Gastrocnemius medialis (tissue), 4 donors: ENCODE measurements at regions not wholly inside any gene's neighbourhood (a gene's known extent, or its start where the extent isn't known, plus 50 kb on each side); places are given as distances from the start of the nearest gene placed in this dataset.

Experiments used
- ATAC-seq, 2 donors: fragments of 150-250 bp; one replicate each; pipeline ENCODE4 v1.9.1; 2016
- DNase-seq, 2 donors: peaks; one replicate each; pipeline ENCODE4 v3.0.0-alpha.2; 2019
- H3K27ac ChIP-seq, 4 donors: fragments of 200-600 bp; sonication (generic); 1 replicate in 1 of 4; 2 replicates in 3 of 4; pipeline ENCODE4 v1.5.1; 2016 to 2018; ENCODE audit warnings: mild to moderate bottlenecking in 2 of 4, moderate library complexity in 1 of 4
- H3K27me3 ChIP-seq, 3 donors: fragments of 200-600 bp; sonication (generic) in 2 of 3; 1 replicate in 1 of 3; 2 replicates in 2 of 3; pipeline versions ENCODE4 v1.5.1 to v1.6.0; 2016 to 2019; ENCODE audit warnings: mild to moderate bottlenecking in 1 of 3, moderate library complexity in 1 of 3
- H3K36me3 ChIP-seq, 2 donors: fragments of 200-600 bp; sonication (generic) in 1 of 2; one replicate each; pipeline ENCODE4 v1.5.1; 2017 to 2018
- H3K4me1 ChIP-seq, 2 donors: fragments of 200-600 bp; sonication (generic) in 1 of 2; one replicate each; pipeline ENCODE4 v1.5.1; 2016 to 2017; ENCODE audit warnings: mild to moderate bottlenecking in 2 of 2
- H3K4me3 ChIP-seq, 4 donors: fragments of 200-600 bp; sonication (generic) in 3 of 4; 1 replicate in 1 of 4; 2 replicates in 3 of 4; pipeline ENCODE4 v1.5.1; 2016 to 2019; ENCODE audit warnings: mild to moderate bottlenecking in 2 of 4
- H3K9me3 ChIP-seq, 3 donors: fragments of 200-600 bp; sonication (generic) in 2 of 3; 1 replicate in 1 of 3; 2 replicates in 2 of 3; pipeline ENCODE4 v1.5.1; 2016 to 2019
- CTCF ChIP-seq, 5 experiments: fragments of 450-650 bp in 3 of 5; fragments of 200-600 bp in 2 of 5; sonication (generic) in 2 of 5; IDR thresholded peaks in 4 of 5; conservative IDR thresholded peaks in 1 of 5; 1 replicate in 4 of 5; 2 replicates in 1 of 5; pipeline ENCODE4 v1.5.1; 2016 to 2019; ENCODE audit warnings: antibody characterized with exemption in 5 of 5, mild to moderate bottlenecking in 3 of 5, moderate library complexity in 3 of 5
- POLR2A ChIP-seq, 2 donors: fragments of 450-650 bp; IDR thresholded peaks; one replicate each; pipeline ENCODE4 v1.6.1; 2017; ENCODE audit warnings: antibody characterized with exemption in 2 of 2, mild to moderate bottlenecking in 2 of 2, moderate library complexity in 2 of 2
- in situ Hi-C, 4 donors: fragments of 200-750 bp; cut with MboI; loops; one replicate each; pipeline versions ENCODE4 v1.15.0 to v1.8.0; 2017; ENCODE audit warnings: low sequenced_read_pairs in 4 of 4
- intact Hi-C: fragments of 100-400 bp; cut with DNase I; formaldehyde crosslinking; loops from one replicate; pipeline ENCODE4 v1.15.1; 2023; ENCODE audit warnings: low total_unique reads

- no peak for TF ChIP-seq POLR2A (IDR thresholded peaks at IDR 0.05)
- TF ChIP-seq CTCF (IDR thresholded peaks at IDR 0.05 in 4 of 5, conservative IDR thresholded peaks at IDR 0.05 in 1 of 5), result no peak
- no peaks in the 10 kb centered on the region for H3K36me3 ChIP-seq
- DNase-seq (no peak), ATAC-seq (no peak)
- no peak overlapping the region for H3K27ac ChIP-seq
- no peaks in the 10 kb centered on the region for H3K9me3 ChIP-seq
- H3K4me3 ChIP-seq, result no peak overlapping the region
- no peaks in the 10 kb centered on the region for H3K4me1 ChIP-seq
- intact Hi-C loops, result no loop called here
- H3K27me3 ChIP-seq, result no peaks in the 10 kb centered on the region
- in situ Hi-C loops, result no loop called here
Measured at GRCh38 chr3:105077060-105077822, 289.5 kb upstream of the ALCAM start.

GRCh38 chr3:105083945-105084344 is 282.8 kb upstream of the ALCAM start:
- intact Hi-C loops (no loop called here), in situ Hi-C loops (no loop called here)
- Histone ChIP-seq H3K9me3 (no peaks in the 10 kb centered on the region), H3K4me1 (no peaks in the 10 kb centered on the region), H3K4me3 (no peak overlapping the region), H3K27me3 (no peaks in the 10 kb centered on the region), H3K36me3 (no peaks in the 10 kb centered on the region), H3K27ac (no peak overlapping the region)
- ATAC-seq, result no peak
- no peak for DNase-seq
- no peak for TF ChIP-seq POLR2A (IDR thresholded peaks at IDR 0.05)
- no peak for TF ChIP-seq CTCF (IDR thresholded peaks at IDR 0.05 in 4 of 5, conservative IDR thresholded peaks at IDR 0.05 in 1 of 5)

- DNase-seq (no peak), ATAC-seq (no peak)
Measured at GRCh38 chr3:105085506-105085905, 281.2 kb upstream of the ALCAM start.

DNA sequence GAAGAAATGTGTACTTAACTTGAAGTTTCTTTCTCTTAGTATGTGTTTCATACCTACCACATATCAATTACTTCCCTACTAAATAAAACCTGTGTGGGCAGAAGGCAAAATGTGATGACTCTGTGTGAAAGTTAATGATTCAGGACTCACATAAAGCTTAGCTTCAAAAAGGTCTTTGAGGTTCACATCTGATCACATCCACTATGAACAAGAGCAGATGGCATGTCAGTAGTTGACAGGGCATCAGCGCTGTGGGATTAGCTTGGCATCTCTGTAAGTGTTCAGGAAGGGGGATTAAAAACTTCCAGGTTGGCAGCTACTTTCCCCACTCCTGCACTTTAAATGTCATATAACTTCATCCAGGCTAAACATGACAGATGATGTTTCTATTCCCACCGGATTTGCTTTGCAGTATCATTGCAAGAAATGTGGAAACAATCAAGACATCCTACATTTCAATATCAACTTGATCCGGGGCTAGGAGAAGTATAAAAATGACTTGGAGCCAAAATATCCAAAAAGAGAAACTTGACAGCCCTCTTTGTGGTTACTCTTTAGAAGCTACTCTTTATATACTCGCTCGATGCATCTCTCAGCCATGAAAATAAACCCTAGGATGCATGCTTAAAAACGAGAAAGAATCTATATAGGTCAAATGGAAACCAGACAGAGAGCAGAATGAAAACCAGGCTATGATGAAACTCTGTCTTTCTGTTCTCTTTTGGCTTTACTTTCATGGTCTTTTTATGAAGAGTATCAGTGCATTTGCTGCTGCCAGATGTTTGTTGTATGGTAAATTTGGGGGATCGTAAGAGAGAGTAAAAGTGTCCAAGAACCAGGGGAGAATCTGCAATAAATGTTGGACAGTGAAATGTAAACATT is 273.1 kb upstream of the ALCAM start:
- ATAC-seq, result no peak

More at GRCh38 chr3:105085506-105085905, 281.2 kb upstream of the ALCAM start:
- no peak overlapping the region for H3K27ac ChIP-seq
- in situ Hi-C loops (no loop called here), intact Hi-C loops (no loop called here)
- H3K4me1 ChIP-seq, result no peaks in the 10 kb centered on the region
- H3K9me3 ChIP-seq, result no peaks in the 10 kb centered on the region
- no peaks in the 10 kb centered on the region for H3K27me3 ChIP-seq
- TF ChIP-seq CTCF (IDR thresholded peaks at IDR 0.05 in 4 of 5, conservative IDR thresholded peaks at IDR 0.05 in 1 of 5), result no peak
- TF ChIP-seq POLR2A (IDR thresholded peaks at IDR 0.05), result no peak
- H3K4me3 ChIP-seq, result no peak overlapping the region
- H3K36me3 ChIP-seq, result no peaks in the 10 kb centered on the region

More for the DNA sequence above, 273.1 kb upstream of the ALCAM start:
- H3K9me3 ChIP-seq, result no peaks in the 10 kb centered on the region
- DNase-seq, result no peak
- TF ChIP-seq CTCF (IDR thresholded peaks at IDR 0.05 in 4 of 5, conservative IDR thresholded peaks at IDR 0.05 in 1 of 5) (no peak), POLR2A (IDR thresholded peaks at IDR 0.05) (no peak)
- H3K4me1 ChIP-seq, result no peaks in the 10 kb centered on the region
- H3K36me3 ChIP-seq, result no peaks in the 10 kb centered on the region
- intact Hi-C loops (no loop called here), in situ Hi-C loops (no loop called here)
- H3K4me3 ChIP-seq, result no peak overlapping the region
- no peaks in the 10 kb centered on the region for H3K27me3 ChIP-seq
- H3K27ac ChIP-seq, result no peak overlapping the region
